Kidney epithelial cell (primary cell): ENCODE measurements at regions not wholly inside any gene's neighbourhood (a gene's known extent, or its start where the extent isn't known, plus 50 kb on each side); places are given as distances from the start of the nearest gene placed in this dataset.

ENCODE experiments used
- DNase-seq: peaks from one replicate; pipeline ENCODE4 v3.0.0-alpha.2; 2010; ENCODE audit warnings: low read depth
- H3K27me3 ChIP-seq: 2 replicates; pipeline ENCODE4 v1.6.0; 2011; ENCODE audit warnings: low read length; ENCODE audit not compliant: control insufficient read depth, insufficient read depth
- H3K36me3 ChIP-seq: 2 replicates; pipeline ENCODE4 v1.5.1; 2011; ENCODE audit warnings: low read length; ENCODE audit not compliant: control insufficient read depth, insufficient read depth
- H3K4me3 ChIP-seq: 2 replicates; pipeline ENCODE4 v1.5.1; 2011; ENCODE audit warnings: low read depth, mild to moderate bottlenecking, control low read depth, low read length
- CTCF ChIP-seq: IDR thresholded peaks from 2 replicates; pipeline ENCODE4 v1.5.1; 2011; ENCODE audit warnings: mild to moderate bottlenecking, moderate library complexity, low read length, control low read depth, inconsistent platforms; ENCODE audit not compliant: insufficient read depth, poor library complexity, severe bottlenecking

GRCh38 chr4:96952610-96953009, 1112.7 kb downstream of the PDHA2 start:
- TF ChIP-seq CTCF: no peak

GRCh38 chr4:96955226-96955625, 1115.3 kb downstream of the PDHA2 start:
- no peaks in the 10 kb centered on the region for H3K27me3 ChIP-seq
- no peak for DNase-seq
- no peak for TF ChIP-seq CTCF
- H3K4me3 ChIP-seq: no peak overlapping the region
- no peaks in the 10 kb centered on the region for H3K36me3 ChIP-seq

More at GRCh38 chr4:96952610-96953009, 1112.7 kb downstream of the PDHA2 start:
- no peak for DNase-seq
- no peaks in the 10 kb centered on the region for H3K27me3 ChIP-seq
- H3K36me3 ChIP-seq: no peaks in the 10 kb centered on the region
- no peak overlapping the region for H3K4me3 ChIP-seq

GRCh38 chr4:96955691-96956090, 1115.8 kb downstream of the PDHA2 start:
- Histone ChIP-seq H3K4me3 (no peak overlapping the region), H3K36me3 (no peaks in the 10 kb centered on the region), H3K27me3 (no peaks in the 10 kb centered on the region)
- no peak for DNase-seq
- no peak for TF ChIP-seq CTCF

DNA sequence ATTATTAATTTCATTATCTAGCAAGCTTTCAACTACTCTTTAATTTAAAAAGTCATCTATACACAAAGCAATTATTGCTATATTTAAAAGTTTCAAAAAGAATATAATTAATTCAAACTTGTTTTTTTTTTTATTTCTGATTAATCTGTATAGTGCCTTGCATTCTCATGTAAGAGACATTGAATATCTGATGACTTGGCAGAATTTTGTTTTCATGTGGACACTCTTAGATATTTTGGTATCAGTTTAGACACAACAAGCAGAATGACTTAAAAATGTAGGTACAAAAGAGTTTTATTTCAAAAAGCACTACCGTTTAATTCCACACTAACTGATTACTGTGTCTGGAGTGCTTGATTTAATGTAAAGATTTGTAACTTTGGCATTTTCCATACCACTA, 1129.6 kb downstream of the PDHA2 start:
- Histone ChIP-seq H3K4me3 (no peak overlapping the region), H3K27me3 (no peaks in the 10 kb centered on the region), H3K36me3 (no peaks in the 10 kb centered on the region)
- no peak for DNase-seq
- TF ChIP-seq CTCF: no peak

- no peak for DNase-seq
- TF ChIP-seq CTCF: no peak
- Histone ChIP-seq H3K36me3 (no peaks in the 10 kb centered on the region), H3K4me3 (no peak overlapping the region), H3K27me3 (no peaks in the 10 kb centered on the region)
Observed at GRCh38 chr4:96972920-96973319, 1133.0 kb downstream of the PDHA2 start.

DNA sequence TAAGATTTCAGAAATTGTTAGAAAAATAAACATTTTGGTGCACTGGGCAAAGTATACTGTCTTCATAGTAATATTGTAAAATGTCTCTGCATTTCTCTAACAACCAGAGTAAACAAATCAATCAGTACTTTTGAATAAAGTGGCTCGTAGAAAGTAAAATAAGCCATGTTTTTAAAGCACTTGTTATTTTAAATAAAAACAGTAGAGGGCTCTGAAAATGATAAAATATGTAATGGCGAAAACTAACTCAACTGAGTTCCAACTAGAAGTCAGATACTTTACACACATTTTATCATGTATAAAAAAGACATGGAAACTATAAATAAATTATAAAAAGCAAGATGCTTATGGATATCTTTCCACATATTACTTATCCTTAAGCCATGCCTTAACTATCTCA, 1134.4 kb downstream of the PDHA2 start:
- H3K4me3 ChIP-seq: no peak overlapping the region
- no peaks in the 10 kb centered on the region for H3K27me3 ChIP-seq
- H3K36me3 ChIP-seq: no peaks in the 10 kb centered on the region
- no peak for DNase-seq
- TF ChIP-seq CTCF: no peak
